Liver (tissue), 2 donors: ENCODE measurements at regions not wholly inside any gene's neighbourhood (a gene's known extent, or its start where the extent isn't known, plus 50 kb on each side); places are given as distances from the start of the nearest gene placed in this dataset.
"Not testable (repeated sequence)": the region's sequence is repeated elsewhere in the genome, so short reads cannot be mapped to it uniquely, and the experiment has no call there.

Experiments
- CTCF ChIP-seq: fragments of 150-350 bp; IDR thresholded peaks from 2 replicates; pipeline ENCODE4 v1.5.1; 2017; ENCODE audit warnings: improper control_type of control experiment, low read depth, low read length; ENCODE audit not compliant: missing input control
- REST ChIP-seq: IDR thresholded peaks from 2 replicates; pipeline ENCODE4 v1.6.1; 2016; ENCODE audit warnings: antibody characterized with exemption, mild to moderate bottlenecking
- donor health status: healthy.

- TF ChIP-seq CTCF, REST: not testable (repeated sequence)
These were observed 114.7 kb upstream of the NKX1-1 start for GRCh38 chr4:1520795-1521576.
